CMK (cell line): ENCODE measurements at regions not wholly inside any gene's neighbourhood (a gene's known extent, or its start where the extent isn't known, plus 50 kb on each side); places are given as distances from the start of the nearest gene placed in this dataset.

Experiments
- DNase-seq: peaks from one replicate; pipeline ENCODE4 v3.0.0-alpha.2; 2010; ENCODE audit warnings: low read depth

- no peak for DNase-seq
Measured at GRCh38 chrX:22664826-22665225, 334.9 kb upstream of the DDX53 start.

DNA sequence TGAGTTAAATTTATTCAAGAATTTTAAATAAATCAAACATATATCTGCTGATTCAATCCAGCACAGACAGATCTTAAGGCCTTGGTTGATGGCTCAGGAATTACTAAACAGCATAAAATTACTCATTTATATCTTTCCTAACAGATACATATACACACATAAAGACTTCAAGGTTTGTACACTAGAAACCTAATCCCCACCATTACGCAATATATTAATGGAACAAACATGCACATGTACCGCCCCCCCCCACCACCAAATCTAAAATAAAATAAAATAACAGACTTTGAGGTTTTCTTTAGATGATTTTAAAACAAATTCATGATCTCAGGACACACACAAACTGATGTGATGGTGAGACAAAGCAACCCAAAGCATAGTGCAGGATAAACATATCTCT lies 333.9 kb upstream of the DDX53 start:
- DNase-seq = no peak

DNA sequence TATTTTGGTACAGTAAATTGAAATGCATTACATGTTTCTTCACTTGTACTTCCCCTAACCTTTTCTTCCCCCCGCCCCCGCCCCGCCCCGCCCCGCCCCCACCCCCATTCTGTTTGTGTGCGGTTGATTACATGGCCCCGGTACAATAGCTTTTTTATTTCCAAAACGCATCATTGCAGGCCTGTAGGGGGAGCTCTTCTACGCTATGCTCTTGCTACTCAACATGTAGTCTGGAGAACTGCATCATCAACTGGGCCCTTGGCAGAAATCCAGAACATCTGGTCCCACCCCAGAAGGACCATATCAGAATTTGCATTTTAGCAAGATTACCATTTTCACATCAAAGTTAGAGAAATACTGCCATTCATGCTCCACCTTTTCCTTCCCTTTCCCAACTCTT lies 333.3 kb upstream of the DDX53 start:
- peak; percentile 7 for DNase-seq

DNA sequence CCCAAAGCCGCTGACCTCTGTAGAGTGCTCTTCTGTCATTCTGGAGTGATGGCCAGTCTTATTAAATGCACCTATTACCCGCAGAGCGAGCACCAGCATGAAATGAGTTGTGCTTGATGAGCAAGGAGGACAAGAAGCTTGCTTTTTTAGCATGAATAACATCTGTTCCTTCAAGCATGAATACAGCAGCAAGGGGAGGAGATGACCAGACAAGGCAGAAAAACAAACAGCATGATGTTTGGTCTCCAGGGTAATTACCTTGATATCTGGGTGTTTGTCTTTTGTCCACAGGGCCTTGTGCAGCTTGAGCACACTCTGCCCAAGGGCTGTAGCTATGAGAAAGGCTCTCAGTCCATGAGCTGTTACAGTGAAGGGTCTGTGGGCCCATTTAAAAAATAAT lies 324.8 kb upstream of the DDX53 start:
- no peak for DNase-seq

GRCh38 chrX:22686138-22686541 lies 313.6 kb upstream of the DDX53 start:
- no peak for DNase-seq

DNA sequence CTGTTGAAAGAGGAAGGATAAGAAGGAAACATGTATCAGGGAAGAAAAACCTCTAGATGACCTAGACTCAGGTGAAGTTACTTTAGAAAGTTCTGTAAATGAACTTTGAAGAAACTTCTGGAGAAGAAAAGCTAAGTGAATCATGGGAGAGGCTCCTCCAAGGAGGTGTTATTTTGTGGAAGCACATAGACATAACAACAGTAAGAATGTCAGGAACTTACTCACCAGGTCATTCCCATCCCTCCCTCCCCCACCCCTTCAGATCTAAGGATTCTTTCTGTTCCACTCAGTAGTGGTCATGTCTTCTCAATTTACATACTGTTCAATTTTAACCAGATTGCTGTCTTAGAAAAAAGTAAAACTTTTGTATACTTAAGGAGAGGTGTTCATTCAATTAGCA lies 310.5 kb upstream of the DDX53 start:
- DNase-seq = no peak

DNA sequence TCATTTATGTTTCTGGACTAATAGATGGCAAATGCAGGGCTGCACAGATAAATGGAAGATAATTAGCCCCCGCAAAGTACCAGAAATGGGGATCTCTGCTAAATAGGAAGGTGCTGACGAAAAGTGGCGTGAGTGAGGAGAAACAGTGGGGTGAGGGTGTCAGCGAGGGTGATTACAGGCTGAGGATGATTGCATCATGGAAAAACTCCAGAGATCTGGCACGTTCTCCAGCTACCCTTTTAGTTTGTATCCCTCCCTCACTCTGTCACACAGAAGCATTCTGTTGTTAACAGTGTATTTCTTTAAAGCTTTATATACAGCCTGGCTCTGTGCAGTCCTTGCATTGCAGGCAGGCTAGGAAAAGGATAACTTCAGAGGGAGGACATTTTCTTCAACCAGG lies 309.6 kb upstream of the DDX53 start:
- no peak for DNase-seq

- no peak for DNase-seq
Measured at GRCh38 chrX:22691966-22692565, 307.7 kb upstream of the DDX53 start.

DNA sequence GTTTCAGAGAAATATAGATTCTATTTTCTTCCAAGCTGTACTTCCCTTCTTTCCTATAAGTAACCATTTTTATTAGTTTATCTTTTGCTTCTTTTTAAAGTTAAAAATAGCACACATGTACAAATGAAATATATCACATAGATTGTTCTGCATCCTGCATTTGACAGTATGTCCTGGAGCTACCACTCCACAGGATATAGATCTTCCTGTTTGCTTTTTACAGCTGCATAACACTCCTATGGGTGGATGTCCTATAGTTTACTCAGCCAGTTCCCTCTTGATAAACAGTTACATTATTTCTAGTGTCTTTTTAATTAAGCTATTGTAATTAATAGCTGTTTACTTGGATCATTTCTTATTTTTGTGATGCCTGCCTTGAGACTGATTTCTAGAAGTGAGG lies 301.6 kb upstream of the DDX53 start:
- no peak for DNase-seq

- DNase-seq = no peak
Measured at GRCh38 chrX:22699581-22700091, 300.1 kb upstream of the DDX53 start.

- DNase-seq = no peak
Measured at GRCh38 chrX:22712942-22713341, 286.8 kb upstream of the DDX53 start.

DNA sequence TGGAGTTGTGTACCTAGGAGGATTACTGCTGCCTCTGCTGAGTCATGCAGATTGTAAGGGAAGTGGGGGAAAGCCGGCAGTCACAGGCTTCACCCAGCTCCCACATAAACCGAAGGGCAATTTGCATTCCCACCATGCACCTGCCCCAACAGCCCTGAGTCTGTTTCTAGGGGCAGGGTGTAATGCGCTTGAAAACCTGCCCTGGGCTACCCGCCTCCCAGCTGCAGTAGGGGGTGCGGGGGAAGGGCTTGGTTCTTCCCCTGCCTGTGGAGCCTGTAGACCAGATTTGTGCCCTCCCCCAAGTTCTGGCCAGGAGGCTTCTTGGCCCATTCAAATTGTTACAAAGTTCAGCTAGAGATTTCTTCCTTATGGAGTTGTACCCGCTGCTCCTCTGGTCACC lies 269.2 kb upstream of the DDX53 start:
- DNase-seq = no peak

DNA sequence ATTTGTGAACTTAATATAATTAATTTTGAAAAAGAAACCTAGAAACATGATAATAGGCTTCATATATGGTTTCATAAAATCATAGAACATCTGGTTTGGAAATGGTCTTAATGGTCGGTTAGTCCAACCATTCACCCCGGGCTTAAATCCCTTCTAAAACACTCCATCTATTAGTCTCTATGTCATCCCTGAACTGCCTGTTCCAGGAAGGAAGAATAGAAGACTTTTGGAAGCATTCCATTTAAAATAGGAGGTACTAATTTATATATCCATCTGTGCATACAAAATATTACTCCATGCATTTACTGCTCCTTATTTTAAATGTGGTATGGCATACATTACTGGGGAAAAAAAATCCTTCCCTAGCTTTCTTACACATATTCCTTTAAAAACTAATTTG lies 262.2 kb upstream of the DDX53 start:
- no peak for DNase-seq

GRCh38 chrX:22739276-22739675 lies 260.5 kb upstream of the DDX53 start:
- DNase-seq = no peak

GRCh38 chrX:22740836-22741235 lies 258.9 kb upstream of the DDX53 start:
- DNase-seq = no peak

DNA sequence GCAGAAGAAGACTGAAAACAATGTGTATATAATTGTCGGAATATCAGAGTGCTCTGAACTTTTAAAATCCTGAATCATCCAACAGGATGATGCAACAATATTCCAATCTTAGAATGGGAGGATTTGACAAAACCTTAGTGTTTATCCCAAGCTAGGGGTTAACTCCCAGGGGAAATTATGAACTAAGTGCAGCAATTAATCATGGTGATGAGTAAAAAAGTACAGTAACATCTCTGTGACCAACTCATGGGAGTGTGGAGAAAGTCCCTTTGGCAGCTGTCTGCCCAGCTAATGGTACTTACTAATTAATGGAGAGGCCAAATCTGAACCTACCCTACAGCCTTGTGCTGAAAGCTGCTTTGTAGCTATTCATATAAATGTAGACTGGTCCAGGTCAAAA lies 257.6 kb upstream of the DDX53 start:
- no peak for DNase-seq

- DNase-seq = no peak
Measured at GRCh38 chrX:22746081-22746480, 253.7 kb upstream of the DDX53 start.

DNA sequence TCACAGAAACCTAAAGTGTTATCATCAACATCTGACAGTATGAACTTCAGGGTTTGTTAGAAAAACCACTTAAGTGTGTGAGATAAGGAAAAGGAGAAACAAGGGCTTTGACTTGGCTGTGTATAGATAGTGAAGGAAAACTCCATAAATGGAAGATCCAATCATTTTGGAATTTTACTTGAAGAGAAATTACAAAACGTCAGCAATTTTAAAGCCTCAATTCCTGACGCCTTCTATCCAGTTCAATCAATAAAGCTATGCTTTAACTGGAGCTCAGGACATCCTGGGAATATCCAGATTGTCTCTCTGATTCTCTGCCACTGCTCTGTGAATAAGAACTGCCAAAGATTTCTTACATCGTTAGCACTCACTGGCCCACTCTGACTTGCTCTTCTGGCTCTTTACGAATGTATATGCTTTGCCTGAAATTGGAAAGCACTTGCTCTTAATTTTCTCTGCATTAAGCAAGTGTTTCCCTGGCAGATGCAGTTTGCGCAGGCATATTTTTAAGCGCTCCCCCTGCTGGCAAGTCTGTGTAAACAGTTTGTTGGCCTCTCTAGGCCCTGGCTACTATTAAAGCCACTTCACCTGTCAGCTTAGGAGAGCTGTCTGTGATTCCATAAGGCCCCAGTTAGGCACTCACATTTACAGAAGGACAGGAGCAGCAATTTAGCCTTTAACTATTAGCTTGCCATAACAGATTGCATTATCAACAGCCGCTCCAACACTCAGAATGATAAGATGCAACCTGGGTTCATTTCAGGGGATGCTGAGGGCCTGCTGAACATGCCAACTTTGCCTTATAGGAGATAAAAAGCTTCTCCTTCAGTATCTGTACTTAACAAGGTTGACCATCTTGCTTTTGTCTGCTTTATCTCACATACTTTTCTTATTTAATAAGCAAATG lies 251.4 kb upstream of the DDX53 start:
- no peak for DNase-seq

GRCh38 chrX:22758807-22759481 lies 240.8 kb upstream of the DDX53 start:
- DNase-seq = no peak

DNA sequence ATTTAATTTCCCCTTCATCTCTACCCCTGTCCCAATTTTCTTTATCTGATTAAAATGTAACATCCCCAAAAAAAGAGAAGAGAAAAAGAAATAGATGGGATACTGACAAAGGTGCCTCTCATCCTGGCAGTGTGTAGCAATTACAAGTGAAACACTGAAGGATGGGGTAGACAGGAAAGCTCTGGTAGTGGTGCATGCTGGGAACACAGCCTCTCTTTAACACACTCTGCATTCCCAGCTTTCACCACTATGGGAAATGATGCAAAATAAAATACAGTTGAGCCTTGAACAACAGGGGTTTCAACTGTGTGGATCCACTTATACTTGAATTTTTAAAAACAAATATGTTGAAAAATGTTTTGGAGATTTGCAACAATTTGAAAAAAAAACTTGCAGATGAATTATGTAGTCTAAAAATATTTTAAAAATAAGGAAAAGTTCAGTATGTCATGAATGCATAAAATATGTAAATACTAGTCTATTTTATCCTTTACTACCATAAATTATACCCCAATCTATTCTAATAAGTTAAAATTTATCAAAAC lies 239.2 kb upstream of the DDX53 start:
- no peak for DNase-seq

DNA sequence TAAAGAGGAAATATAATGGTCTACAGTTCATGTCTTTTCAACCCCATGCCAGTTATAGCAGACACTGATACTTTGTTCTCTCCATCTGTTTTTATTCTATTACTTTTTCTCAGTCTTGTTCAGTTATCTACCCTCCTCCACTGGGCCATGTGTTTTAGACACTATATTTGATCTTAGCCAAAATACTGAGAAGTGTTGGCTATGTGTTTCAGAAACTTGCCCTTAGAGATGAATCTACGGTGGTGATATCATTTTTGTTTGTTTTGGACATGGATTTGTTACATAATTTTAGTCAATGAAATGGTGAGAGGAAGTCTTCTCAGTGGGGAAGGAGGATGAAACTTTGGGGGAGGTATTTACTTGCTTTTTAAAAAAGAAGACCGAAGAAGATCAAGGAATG lies 211.5 kb upstream of the DDX53 start:
- DNase-seq = no peak

- DNase-seq = no peak
Measured at GRCh38 chrX:22795671-22796070, 204.1 kb upstream of the DDX53 start.

DNA sequence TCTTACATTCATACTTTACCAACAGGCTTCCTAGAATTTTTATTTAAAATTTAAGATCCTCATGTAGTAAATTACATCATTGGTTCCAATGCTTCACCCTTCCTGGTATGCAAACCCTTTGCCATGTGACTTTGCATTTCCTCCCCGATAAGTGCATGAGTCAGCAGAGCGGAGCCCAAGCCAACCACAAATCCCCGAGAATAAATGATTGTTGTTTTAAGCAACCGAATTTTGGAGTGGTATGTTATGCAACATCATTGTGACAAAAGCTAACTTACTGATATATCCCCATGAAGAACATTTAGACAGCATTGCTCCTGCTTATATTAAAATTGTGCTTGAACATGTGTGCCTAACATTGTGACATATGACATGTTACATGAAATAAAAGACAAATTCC lies 199.4 kb upstream of the DDX53 start:
- DNase-seq = no peak
